ENCODE measurements at regions not wholly inside any gene's neighbourhood (a gene's known extent, or its start where the extent isn't known, plus 50 kb on each side); places are given as distances from the start of the nearest gene placed in this dataset.
A peak's percentile ranks its signal among the peaks of the same experiment; 100 is the strongest.

DNA sequence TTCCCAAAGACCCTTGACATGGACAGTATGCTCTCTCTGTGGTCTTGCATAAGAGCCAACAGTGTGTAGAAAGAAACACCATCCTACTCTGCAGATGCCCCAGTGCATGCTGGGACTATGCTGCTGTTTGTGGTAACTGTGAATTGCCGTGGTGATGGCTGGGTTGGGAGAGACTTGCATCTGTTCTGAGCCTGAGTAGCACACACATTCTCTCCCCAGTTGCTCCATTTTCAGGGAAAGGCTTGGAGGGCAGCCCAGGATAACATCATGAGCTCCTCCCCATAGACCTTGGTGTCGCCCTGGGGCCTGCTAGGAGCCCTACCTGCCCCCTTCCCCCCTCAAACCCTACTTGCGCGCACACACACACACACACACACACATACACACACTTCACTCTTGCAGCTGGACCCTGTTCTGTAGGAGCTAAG lies 120.9 kb upstream of the IPO9 start:
- Histone ChIP-seq H3K9me3 (ENCODE audit: control insufficient read depth in 2 of 2, insufficient read depth in 1 of 2, low read depth in 1 of 2, low read length in 1 of 2) (no peaks in the 10 kb centered on the region), H3K27ac (ENCODE audit: low read depth in 1 of 3, low read length in 2 of 3) (no peak overlapping the region), H3K4me3 (ENCODE audit: low read depth in 1 of 3, low read length in 3 of 3) (no peak overlapping the region), H3K27me3 (ENCODE audit: control insufficient read depth in 3 of 3, insufficient read depth in 3 of 3, low read length in 3 of 3) (no peaks in the 10 kb centered on the region), H3K4me1 (ENCODE audit: control insufficient read depth in 3 of 3, insufficient read depth in 2 of 3, low read depth in 1 of 3, low read length in 2 of 3) (peaks cover 0 to 18% (median 5%) of the 10 kb centered on the region in 3 donors), H3K36me3 (ENCODE audit: control insufficient read depth in 3 of 3, insufficient read depth in 2 of 3, low read depth in 1 of 3, low read length in 3 of 3) (peaks cover 0 to 4% (median 0%) of the 10 kb centered on the region in 3 donors)
- WGBS, 3 donors, result 52 to 66% (median 53%) methylated on average over 4 of the region's 4 CpGs
- DNase-seq (no peak), FAIRE-seq (no peak)

DNA sequence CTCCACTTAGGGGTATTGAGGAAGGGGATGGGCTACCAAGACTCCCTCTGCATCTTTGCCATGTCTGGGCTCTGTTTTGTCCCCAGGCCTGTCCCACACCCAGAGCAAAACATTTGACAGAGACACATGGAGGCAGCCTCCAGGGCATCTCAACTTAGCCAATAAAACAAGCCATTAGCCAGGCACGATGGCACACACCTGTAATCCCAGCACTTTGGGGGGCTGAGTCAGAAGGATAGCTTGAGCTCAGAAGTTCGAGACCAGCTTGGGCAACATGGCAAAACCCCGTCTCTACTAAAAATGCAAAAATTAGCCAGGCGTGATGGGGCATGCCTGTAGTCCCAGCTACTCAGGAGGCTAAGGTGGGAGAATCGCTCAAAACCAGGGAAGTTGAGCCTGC lies 120.3 kb upstream of the IPO9 start:
- 80 to 88% (median 81%) methylated on average over 5 of the region's 5 CpGs for WGBS, 3 donors

DNA sequence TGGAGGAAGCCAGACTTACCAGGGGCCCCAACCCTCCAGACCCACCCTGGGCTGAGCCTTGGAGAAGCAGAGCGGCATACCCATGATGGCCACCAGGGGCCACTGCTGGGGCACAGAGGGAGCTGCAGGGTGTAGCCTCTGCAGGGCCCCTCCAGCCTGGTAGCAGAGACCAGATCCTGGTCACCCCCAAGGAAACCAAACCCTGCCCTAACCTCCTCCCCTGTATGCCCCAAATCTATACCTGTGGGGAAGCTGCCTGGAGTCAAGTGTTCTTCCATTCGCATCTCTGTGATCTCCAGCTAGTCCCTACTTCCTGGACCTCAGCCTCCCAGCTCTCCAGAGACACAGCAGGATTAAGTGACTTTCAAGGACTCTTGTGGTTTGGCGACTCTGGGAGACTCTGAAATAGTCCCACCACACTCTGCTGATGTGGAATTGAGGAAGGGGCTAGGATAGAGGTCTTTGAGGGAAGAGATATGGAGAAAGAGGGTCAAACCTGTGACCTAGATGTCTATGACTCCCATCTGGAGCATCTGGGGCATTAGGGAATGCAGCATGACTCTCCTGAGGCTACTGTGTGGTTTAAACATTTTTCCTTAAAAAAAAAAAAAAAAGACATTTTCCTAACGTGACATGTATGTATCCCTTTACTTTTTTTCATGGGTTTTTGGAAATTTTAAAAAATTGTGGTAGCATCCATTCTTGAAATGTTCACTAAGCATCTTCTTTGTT lies 119.2 kb upstream of the IPO9 start:
- FAIRE-seq (no peak), DNase-seq (peak; percentile 58 to 75)
- peaks cover 5 to 25% (median 11%) of the 10 kb centered on the region in 3 donors for H3K4me1 ChIP-seq (ENCODE audit: control insufficient read depth in 3 of 3, insufficient read depth in 2 of 3, low read depth in 1 of 3, low read length in 2 of 3)
- 41 to 50% (median 41%) methylated on average over 4 of the region's 4 CpGs for WGBS, 3 donors
- H3K4me3 ChIP-seq (ENCODE audit: low read depth in 1 of 3, low read length in 3 of 3), result no peak overlapping the region
- peaks cover 0 to 7% (median 0%) of the 10 kb centered on the region in 3 donors for H3K36me3 ChIP-seq (ENCODE audit: control insufficient read depth in 3 of 3, insufficient read depth in 2 of 3, low read depth in 1 of 3, low read length in 3 of 3)
- H3K27me3 ChIP-seq (ENCODE audit: control insufficient read depth in 3 of 3, insufficient read depth in 3 of 3, low read length in 3 of 3), result no peaks in the 10 kb centered on the region
- peak overlapping the region in 1 of 3 donors; percentile 15 for H3K27ac ChIP-seq (ENCODE audit: low read depth in 1 of 3, low read length in 2 of 3)
- no peaks in the 10 kb centered on the region for H3K9me3 ChIP-seq (ENCODE audit: control insufficient read depth in 2 of 2, insufficient read depth in 1 of 2, low read depth in 1 of 2, low read length in 1 of 2)

More for the DNA sequence above, 120.3 kb upstream of the IPO9 start:
- Histone ChIP-seq H3K27ac (ENCODE audit: low read depth in 1 of 3, low read length in 2 of 3) (no peak overlapping the region), H3K9me3 (ENCODE audit: control insufficient read depth in 2 of 2, insufficient read depth in 1 of 2, low read depth in 1 of 2, low read length in 1 of 2) (no peaks in the 10 kb centered on the region), H3K36me3 (ENCODE audit: control insufficient read depth in 3 of 3, insufficient read depth in 2 of 3, low read depth in 1 of 3, low read length in 3 of 3) (peaks cover 0 to under 1% (median 0%) of the 10 kb centered on the region in 3 donors), H3K4me3 (ENCODE audit: low read depth in 1 of 3, low read length in 3 of 3) (no peak overlapping the region), H3K27me3 (ENCODE audit: control insufficient read depth in 3 of 3, insufficient read depth in 3 of 3, low read length in 3 of 3) (no peaks in the 10 kb centered on the region), H3K4me1 (ENCODE audit: control insufficient read depth in 3 of 3, insufficient read depth in 2 of 3, low read depth in 1 of 3, low read length in 2 of 3) (peaks cover 0 to 19% (median 7%) of the 10 kb centered on the region in 3 donors)
- no peak for FAIRE-seq
- DNase-seq, result no peak

DNA sequence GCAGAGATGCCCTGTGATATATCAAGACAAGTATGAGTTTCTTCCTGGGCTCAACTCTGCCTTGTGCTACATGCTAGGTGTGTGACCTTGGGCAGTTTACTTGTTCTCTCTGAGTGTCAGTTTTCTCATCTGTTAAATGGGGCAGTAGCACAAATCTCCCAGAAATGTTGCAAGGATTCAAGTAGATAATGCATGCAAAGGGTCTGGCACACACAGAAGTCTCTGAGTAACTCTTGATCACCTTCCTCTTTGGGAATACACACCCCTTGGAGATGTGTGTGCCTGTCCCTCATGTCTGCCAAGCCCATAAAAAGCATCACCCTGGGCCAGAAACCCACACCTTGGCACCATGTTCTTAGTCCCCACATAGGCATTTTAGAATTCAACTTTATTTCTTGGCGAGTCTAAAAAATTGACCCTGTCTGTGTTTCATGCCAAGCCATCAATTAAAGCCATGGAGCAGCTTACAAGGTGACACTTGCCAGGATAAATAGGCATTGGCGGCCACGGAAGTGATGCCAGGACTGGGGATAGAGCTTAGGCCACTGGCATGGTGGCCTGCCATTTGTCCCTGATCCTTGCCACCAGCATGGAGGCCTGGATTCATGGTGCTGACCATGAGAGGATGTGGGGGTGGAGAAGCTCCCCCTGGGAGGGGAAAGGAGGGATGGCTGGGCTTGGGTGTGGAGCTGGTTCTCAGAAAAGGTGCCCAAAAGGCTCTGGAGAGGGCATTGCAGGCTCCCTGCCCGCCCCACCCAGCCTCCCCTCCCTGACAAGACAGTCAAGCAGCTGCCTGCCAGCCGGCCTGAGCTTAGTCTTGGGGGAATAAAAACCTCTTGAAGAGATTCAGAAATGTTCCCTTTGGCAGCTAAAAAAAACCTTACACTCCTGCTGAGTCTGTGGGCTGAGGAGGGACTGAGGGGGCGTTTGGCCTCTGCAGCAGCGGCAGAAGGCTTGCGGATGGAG lies 118.0 kb upstream of the IPO9 start:
- Histone ChIP-seq H3K36me3 (ENCODE audit: control insufficient read depth in 3 of 3, insufficient read depth in 2 of 3, low read depth in 1 of 3, low read length in 3 of 3) (peaks cover 0 to 8% (median 0%) of the 10 kb centered on the region in 3 donors), H3K27me3 (ENCODE audit: control insufficient read depth in 3 of 3, insufficient read depth in 3 of 3, low read length in 3 of 3) (no peaks in the 10 kb centered on the region), H3K4me3 (ENCODE audit: low read depth in 1 of 3, low read length in 3 of 3) (no peak overlapping the region), H3K4me1 (ENCODE audit: control insufficient read depth in 3 of 3, insufficient read depth in 2 of 3, low read depth in 1 of 3, low read length in 2 of 3) (peaks cover 5 to 28% (median 11%) of the 10 kb centered on the region in 3 donors), H3K9me3 (ENCODE audit: control insufficient read depth in 2 of 2, insufficient read depth in 1 of 2, low read depth in 1 of 2, low read length in 1 of 2) (no peaks in the 10 kb centered on the region), H3K27ac (ENCODE audit: low read depth in 1 of 3, low read length in 2 of 3) (peak overlapping the region in 1 of 3 donors; percentile 92)
- no peak for FAIRE-seq
- no peak for DNase-seq
- whole genome bisulfite sequencing, 3 donors, result 74 to 90% (median 85%) methylated on average over 8 of the region's 8 CpGs

DNA sequence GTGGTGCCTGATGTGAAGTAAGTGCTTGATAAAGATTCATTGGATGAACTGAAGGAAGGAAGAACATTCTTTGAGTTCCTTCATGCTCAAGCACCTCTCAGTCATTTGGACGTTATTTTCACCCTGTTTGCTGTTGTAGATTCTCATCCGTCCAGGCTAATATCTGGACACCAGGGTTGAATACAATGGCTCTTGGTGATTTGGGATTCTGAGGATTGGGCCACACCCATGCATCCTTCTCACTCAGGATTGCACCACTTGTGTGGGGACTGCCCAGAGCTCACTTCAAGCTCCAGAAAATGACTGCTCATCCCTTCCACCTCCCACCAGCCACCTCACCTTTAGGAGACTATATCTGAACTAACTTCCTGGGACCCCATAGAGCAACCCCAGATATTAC lies 117.1 kb upstream of the IPO9 start:
- DNase-seq (no peak), FAIRE-seq (no peak)
- Histone ChIP-seq H3K27ac (ENCODE audit: low read depth in 1 of 3, low read length in 2 of 3) (peak overlapping the region in 1 of 3 donors; percentile 92), H3K4me3 (ENCODE audit: low read depth in 1 of 3, low read length in 3 of 3) (no peak overlapping the region), H3K9me3 (ENCODE audit: control insufficient read depth in 2 of 2, insufficient read depth in 1 of 2, low read depth in 1 of 2, low read length in 1 of 2) (no peaks in the 10 kb centered on the region), H3K4me1 (ENCODE audit: control insufficient read depth in 3 of 3, insufficient read depth in 2 of 3, low read depth in 1 of 3, low read length in 2 of 3) (peaks cover 5 to 28% (median 11%) of the 10 kb centered on the region in 3 donors), H3K27me3 (ENCODE audit: control insufficient read depth in 3 of 3, insufficient read depth in 3 of 3, low read length in 3 of 3) (no peaks in the 10 kb centered on the region), H3K36me3 (ENCODE audit: control insufficient read depth in 3 of 3, insufficient read depth in 2 of 3, low read depth in 1 of 3, low read length in 3 of 3) (peaks cover 0 to 8% (median 0%) of the 10 kb centered on the region in 3 donors)
- 60 to 92% (median 92%) methylated on average over 2 of the region's 2 CpGs for WGBS, 3 donors

DNA sequence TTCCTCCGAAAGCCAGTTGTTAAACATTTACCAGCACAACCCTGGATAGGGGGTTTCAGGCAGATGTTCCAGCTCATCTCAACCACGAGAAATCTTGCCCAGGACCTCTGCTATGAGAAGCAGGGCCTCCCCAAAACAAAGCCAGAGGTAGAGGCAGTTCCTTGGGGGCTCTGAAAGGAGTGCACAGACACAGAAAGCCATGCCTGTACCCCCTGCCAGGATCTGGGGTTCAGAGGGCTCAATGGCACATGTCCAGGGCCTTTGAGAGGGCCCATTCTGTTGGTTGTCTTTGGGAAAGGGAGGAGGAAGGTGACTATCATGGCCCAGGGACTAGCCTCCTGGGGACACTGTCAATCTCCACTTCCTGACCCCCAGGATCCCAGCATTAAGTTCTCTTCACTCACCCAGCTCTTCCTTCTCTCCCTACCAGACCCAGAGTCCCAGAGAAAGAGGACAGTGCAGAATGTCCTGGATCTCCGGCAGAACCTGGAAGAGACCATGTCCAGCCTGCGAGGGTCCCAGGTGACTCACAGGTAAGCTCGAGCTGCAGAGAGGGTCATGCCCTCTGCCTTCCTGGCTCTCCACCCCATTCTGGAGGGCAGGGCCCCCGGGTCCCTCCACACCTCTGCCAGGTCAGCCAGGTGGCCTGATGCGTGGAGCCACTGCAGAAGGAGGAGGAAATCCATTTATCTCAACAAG lies 116.4 kb upstream of the IPO9 start:
- Histone ChIP-seq H3K27me3 (ENCODE audit: control insufficient read depth in 3 of 3, insufficient read depth in 3 of 3, low read length in 3 of 3) (no peaks in the 10 kb centered on the region), H3K27ac (ENCODE audit: low read depth in 1 of 3, low read length in 2 of 3) (peak overlapping the region; percentile 72 to 92 (median 75)), H3K9me3 (ENCODE audit: control insufficient read depth in 2 of 2, insufficient read depth in 1 of 2, low read depth in 1 of 2, low read length in 1 of 2) (no peaks in the 10 kb centered on the region), H3K4me1 (ENCODE audit: control insufficient read depth in 3 of 3, insufficient read depth in 2 of 3, low read depth in 1 of 3, low read length in 2 of 3) (peaks cover 5 to 28% (median 11%) of the 10 kb centered on the region in 3 donors), H3K36me3 (ENCODE audit: control insufficient read depth in 3 of 3, insufficient read depth in 2 of 3, low read depth in 1 of 3, low read length in 3 of 3) (peaks cover 0 to 10% (median 0%) of the 10 kb centered on the region in 3 donors), H3K4me3 (ENCODE audit: low read depth in 1 of 3, low read length in 3 of 3) (no peak overlapping the region)
- WGBS, 3 donors, result 57 to 76% (median 69%) methylated on average over 7 of the region's 7 CpGs
- DNase-seq, result no peak
- no peak for FAIRE-seq

DNA sequence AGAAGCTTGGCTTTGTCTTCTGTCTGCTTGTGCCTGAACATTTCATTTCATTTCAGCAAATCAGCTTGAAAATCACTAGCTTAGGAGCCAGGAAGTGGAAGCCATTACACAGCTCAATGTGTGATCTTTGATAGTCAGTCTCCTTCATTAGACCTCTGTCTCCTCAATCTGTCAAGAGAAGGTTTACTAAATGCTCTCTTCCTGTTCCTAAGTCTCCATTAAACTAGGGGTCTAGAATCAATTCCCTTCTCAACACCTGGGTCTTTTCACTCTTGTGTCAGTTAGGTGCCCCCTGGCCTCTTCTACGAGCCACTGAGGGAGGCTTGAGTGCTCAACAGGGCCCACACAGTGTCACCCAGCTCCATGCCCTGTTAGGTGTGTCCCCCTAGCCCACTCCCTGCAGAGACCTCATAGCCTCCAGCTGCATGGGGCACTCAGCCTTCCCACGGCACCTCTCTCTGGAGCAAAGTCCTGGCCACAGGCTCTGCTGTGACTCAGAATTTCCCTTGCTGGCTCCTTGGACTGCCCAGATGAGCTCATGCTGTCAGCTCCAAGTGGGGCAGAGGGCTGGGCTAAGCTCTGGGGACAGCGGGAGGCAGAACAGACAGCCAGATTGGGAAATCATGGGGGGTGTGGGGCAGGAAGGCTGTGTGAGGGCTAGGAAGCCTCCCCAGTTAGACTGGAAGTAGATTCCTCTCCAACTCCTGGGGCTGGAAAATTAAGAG lies 115.7 kb upstream of the IPO9 start:
- WGBS, 3 donors, result 13 to 29% (median 20%) methylated on average over 3 of the region's 3 CpGs
- peak; percentile 95 to 97 for DNase-seq
- FAIRE-seq, result no peak
- H3K9me3 ChIP-seq (ENCODE audit: control insufficient read depth in 2 of 2, insufficient read depth in 1 of 2, low read depth in 1 of 2, low read length in 1 of 2), result no peaks in the 10 kb centered on the region
- peaks cover 0 to 12% (median 0%) of the 10 kb centered on the region in 3 donors for H3K36me3 ChIP-seq (ENCODE audit: control insufficient read depth in 3 of 3, insufficient read depth in 2 of 3, low read depth in 1 of 3, low read length in 3 of 3)
- peak overlapping the region; percentile 72 to 92 (median 75) for H3K27ac ChIP-seq (ENCODE audit: low read depth in 1 of 3, low read length in 2 of 3)
- H3K4me3 ChIP-seq (ENCODE audit: low read depth in 1 of 3, low read length in 3 of 3), result no peak overlapping the region
- H3K4me1 ChIP-seq (ENCODE audit: control insufficient read depth in 3 of 3, insufficient read depth in 2 of 3, low read depth in 1 of 3, low read length in 2 of 3), result peaks cover 5 to 28% (median 11%) of the 10 kb centered on the region in 3 donors
- no peaks in the 10 kb centered on the region for H3K27me3 ChIP-seq (ENCODE audit: control insufficient read depth in 3 of 3, insufficient read depth in 3 of 3, low read length in 3 of 3)

Data from small intestine (tissue), 7 donors.